ENCODE measurements at regions not wholly inside any gene's neighbourhood (a gene's known extent, or its start where the extent isn't known, plus 50 kb on each side); places are given as distances from the start of the nearest gene placed in this dataset.

GRCh38 chr14:24693983-24694382 lies 60.0 kb upstream of the GZMB start:
- no peak overlapping the region for H3K4me3 ChIP-seq (ENCODE audit: low read depth, low read length)
- no peak for TF ChIP-seq CTCF (IDR thresholded peaks at IDR 0.05; ENCODE audit: low read depth, low read length)

GRCh38 chr14:24693353-24693737 lies 59.4 kb upstream of the GZMB start:
- no peak overlapping the region for H3K4me3 ChIP-seq (ENCODE audit: low read depth, low read length)
- no peak for TF ChIP-seq CTCF (IDR thresholded peaks at IDR 0.05; ENCODE audit: low read depth, low read length)

GRCh38 chr14:24692382-24693352 lies 58.7 kb upstream of the GZMB start:
- H3K4me3 ChIP-seq (ENCODE audit: low read depth, low read length) = no peak overlapping the region
- no peak for TF ChIP-seq CTCF (IDR thresholded peaks at IDR 0.05; ENCODE audit: low read depth, low read length)

GRCh38 chr14:24690492-24690891 lies 56.5 kb upstream of the GZMB start:
- H3K4me3 ChIP-seq (ENCODE audit: low read depth, low read length) = no peak overlapping the region
- no peak for TF ChIP-seq CTCF (IDR thresholded peaks at IDR 0.05; ENCODE audit: low read depth, low read length)

- no peak for TF ChIP-seq CTCF (IDR thresholded peaks at IDR 0.05; ENCODE audit: low read depth, low read length)
- H3K4me3 ChIP-seq (ENCODE audit: low read depth, low read length) = no peak overlapping the region
These were observed 54.2 kb upstream of the GZMB start for GRCh38 chr14:24688030-24688658.
